ENCODE measurements at regions not wholly inside any gene's neighbourhood (a gene's known extent, or its start where the extent isn't known, plus 50 kb on each side); places are given as distances from the start of the nearest gene placed in this dataset.
"Not testable (repeated sequence)": the region's sequence is repeated elsewhere in the genome, so short reads cannot be mapped to it uniquely, and the experiment has no call there.

DNA sequence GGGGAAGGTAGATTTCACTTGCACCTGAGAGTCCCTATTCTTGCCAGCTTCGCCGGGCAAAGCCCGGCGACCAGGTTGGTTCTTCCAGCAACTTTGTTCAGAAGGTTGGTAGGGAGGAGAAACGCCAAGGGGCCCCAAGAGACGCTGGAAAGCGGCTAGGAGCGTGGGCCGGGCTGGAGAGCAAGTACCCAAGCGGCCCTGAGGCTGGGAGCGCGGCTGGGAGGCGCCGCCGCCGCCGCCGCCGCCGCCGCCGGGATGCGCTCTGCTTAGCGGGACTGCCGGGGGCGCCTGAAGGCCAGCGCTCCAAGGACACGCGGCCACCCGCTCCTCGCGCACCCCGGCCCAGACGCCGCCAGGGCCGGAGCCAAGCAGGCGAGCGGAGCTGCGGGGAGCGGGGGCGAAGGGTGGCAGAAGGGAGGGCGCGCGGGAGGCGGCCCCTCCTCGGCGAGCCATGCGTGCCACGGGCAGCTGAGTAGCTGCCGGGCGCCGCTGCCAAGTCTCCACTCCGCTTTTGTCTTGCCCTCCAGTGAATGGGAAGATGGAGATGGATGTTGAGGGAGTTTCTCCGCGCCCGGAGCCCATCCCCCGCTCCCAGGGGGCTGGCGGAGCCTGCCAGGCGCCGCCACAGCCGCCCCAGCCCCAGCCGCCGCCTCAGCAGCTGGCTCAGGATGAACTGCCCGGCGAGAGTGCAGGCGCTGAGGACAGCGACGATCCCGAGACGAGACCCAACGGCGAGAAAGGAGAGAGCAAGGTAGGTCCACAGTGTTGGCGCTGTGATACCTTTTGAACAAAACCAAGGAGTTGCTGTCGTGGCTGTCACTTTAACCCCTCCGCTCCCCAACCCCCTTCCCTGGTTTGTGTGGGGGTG lies 227.4 kb upstream of the AZI2 start:
- DNase-seq (ENCODE audit: insufficient read length, low spot score) (no peak), FAIRE-seq (no peak)

DNA sequence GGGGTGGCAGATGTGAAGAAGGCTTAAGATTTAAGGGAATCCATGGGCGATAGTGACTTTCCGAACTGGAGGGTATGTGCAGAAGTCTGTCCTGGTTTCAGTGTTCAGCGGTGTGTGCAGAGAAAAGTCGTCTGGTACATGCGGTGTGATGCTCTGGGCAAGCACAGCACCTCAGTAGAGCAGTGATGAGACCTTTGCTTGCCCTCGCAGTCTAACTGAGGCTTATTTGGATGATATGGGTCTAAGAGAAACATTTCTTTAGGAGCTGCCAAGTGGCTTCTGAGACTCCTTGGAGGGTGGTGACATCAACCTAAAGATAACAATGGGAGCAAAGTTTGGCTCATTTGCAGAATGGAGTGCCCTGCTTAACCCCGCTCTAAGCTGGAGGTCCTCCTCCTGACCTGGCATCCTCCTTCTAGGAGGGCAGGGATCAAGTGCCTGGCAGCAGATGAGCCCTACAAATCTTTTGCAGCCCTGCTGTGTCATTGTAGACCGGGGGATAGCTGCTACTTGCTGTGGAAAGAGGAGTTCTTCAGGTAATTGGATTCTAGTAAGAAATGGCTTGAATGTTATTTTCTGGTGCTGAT lies 228.1 kb upstream of the AZI2 start:
- no peak for DNase-seq (ENCODE audit: insufficient read length, low spot score)
- no peak for FAIRE-seq

DNA sequence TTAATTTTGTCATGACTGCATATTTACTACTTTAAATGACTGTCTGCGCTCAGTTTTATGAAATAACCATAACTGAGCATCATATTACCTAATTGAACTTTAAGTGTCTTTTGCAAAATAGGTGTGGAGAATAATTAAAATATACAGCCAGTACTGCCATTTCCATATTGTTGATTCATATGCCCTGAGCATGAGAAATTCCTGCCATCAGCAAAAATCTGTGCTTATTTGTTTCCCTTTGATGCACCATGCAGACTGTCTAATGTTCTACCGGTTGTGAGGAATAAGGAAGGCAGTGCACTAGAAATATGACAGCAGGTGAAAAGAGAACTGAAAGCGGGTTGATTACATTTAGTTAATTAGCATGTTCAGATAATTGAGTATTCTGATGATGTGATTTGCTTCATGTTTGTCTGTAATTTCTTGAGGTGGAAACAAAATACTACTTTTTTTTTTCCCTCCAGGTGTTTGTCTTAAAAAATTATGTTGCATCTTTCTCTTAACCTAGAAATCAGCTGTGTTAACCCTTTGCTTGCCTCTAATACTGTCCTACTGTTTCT lies 229.4 kb upstream of the AZI2 start:
- no peak for DNase-seq (ENCODE audit: insufficient read length, low spot score)
- FAIRE-seq = no peak

DNA sequence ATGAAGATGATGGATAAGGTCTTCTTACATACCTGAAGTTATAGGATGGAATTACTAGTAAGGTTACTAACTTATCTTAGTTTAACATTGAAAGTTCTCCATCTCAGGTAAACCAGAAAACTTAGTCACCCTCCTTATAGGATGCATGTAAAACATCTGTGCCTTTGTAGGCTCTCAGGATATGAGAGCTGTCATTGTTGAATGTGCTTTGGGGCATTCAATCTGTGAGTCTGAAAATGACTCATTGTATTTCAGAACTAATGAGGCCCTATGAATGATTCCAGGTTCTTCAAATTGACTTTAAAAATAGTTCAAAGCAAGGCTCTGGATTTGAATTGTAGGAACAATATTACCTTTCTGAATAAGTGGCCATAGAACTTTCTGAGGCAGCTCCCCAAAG lies 237.7 kb upstream of the AZI2 start:
- FAIRE-seq = no peak
- no peak for DNase-seq (ENCODE audit: insufficient read length, low spot score)

DNA sequence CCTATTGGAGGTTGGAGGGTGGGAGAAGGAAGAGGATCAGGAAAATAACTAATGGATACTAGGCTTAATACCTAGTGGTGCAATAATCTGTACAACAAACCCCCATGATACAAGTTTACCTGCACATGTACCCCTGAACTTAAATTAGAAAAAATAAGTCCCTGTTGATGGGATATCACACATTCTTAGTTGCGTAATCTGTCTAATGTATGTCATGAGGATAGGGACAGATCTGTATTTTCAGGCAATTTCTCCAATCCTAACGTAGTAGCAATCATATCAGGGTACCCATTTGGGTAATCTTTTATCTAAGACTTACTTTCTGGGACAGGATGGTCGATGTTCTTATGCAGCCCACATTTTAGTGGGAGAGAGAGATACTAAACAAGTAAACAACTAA lies 239.1 kb upstream of the AZI2 start:
- FAIRE-seq (no peak), DNase-seq (ENCODE audit: insufficient read length, low spot score) (no peak)

DNA sequence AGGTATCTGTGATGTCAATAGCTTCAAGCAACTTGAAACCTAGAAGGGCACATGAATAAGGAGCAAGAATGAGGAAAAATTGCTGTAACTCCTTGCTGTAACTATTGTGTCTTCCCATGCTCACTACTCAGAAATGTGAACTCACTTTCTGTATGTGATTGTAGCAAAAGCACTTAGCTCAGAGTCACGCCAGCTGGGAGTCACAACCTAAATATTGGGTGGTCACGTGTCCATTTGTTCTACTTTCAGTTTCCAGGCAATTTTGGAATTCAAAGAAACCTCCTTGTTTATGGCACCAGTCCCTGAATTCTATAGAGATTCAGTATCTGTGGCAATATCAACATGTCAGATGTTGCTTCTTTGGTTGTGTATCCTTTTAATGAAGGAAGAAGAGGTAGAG lies 241.6 kb upstream of the AZI2 start:
- DNase-seq (ENCODE audit: insufficient read length, low spot score) = no peak
- no peak for FAIRE-seq

DNA sequence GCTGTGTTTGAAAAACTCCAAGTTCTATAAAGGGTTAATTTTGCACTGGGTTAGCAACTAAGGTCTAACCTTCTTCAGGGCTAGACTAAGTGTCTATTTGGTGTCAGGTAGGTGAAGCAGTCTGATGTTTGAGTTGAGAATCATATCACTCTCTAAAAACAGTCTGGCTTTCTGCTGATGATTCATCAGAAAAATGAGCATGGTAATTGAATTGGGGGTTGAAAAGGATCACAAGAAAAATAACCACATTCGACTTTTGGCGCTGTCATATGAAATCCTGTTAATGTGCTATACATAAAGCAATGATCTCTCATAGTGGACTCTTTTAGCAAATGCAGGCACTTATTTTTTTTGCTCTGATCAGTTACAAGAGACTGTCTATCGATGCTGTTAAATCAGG lies 242.2 kb upstream of the AZI2 start:
- no peak for FAIRE-seq
- no peak for DNase-seq (ENCODE audit: insufficient read length, low spot score)

DNA sequence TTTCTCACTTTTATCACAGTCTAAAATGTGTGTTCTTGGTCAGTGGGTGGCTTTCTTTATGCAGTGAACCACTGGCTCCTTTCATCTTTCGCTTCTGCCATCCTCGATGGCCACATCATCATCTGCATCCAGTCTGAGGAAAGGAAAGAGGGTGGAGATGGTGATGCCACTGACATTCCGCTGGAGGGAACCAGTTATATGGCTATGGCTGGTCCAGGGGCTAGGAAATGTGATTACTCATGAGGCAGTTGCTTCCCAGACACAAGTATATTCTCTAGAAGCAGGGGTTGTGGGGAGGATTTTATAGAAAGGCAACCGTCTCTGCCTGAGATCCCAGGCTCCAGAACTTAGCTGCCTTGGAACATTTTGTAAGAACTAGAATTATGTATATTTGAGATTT lies 246.7 kb upstream of the AZI2 start:
- DNase-seq (ENCODE audit: insufficient read length, low spot score) = no peak
- FAIRE-seq = no peak

DNA sequence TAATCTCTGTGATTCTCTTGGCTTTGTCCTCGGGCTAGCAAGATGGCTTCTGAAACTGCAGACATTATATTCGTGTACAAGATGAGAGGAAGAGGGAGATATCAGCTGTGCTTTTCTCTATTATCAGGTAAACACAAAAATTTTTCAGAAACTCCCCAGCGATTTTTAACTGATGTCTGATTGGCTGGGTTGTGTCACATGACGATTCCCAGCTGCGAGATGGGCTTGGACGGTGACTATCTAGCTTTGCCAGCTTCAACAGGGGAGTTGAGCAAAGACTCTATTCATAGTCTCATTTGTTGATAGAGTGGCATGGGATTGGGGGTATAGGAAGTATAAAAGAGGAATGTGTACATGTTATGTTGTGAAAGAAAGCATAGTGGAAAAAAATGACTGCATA lies 248.8 kb upstream of the AZI2 start:
- no peak for DNase-seq (ENCODE audit: insufficient read length, low spot score)
- FAIRE-seq = no peak

DNA sequence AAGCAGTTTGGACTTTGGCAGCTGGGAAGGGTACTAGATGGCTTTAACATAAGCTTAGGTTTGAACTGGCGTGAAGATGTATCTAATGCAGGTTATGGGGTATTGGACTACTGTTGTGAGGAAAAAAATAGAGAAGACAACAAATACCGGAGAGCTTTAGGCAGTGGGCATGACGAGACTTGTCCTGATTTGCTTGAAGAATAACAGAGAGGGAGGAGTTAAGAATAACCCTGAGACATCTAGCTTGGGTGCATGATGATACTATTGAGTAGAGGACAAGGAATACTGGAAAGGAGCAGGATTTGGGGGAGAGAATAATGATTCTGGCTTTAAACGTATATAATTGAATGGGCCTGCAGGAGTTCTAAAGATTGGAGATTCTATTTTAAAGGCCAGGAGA lies 249.5 kb upstream of the AZI2 start:
- DNase-seq (ENCODE audit: insufficient read length, low spot score) = no peak
- FAIRE-seq = no peak

DNA sequence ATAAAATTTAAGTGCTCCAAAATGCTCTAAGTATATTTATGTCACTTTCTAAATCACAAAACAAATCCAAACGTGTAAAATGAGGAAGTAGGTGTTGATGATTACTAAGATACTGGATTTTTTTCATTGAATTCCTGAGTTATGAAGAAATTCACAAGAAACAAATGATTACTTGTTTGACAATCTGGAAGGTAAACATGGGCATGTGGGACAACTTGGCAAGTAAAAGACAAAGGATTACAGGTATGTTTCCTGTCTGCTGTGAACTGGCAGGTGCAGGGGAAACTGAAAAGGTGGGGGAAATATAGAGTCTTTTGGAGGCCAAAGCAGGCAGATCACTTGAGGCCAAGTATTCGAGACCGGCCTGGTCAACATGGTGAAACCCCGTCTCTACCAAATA lies 252.7 kb upstream of the AZI2 start:
- DNase-seq (ENCODE audit: insufficient read length, low spot score) = no peak
- FAIRE-seq = no peak

DNA sequence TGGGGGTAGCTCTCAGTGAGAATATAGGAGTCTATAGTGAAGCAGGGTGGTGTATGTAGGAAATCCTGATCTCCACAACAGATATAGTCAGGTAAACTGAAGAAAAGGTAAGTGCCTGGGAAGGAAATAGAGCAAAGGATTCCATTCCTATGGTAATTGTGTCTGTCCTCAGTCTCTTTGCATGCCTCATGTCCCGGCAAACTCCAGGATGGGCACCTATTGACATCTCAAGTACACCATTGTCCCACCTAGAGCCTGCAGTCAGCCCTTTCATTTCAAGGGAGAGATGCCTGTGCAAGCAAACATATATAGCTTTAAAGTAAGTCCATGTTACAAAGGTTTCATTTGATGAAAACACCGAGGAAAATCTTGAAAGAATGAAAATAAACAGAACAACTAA lies 257.7 kb upstream of the AZI2 start:
- FAIRE-seq (no peak), DNase-seq (ENCODE audit: insufficient read length, low spot score) (no peak)

DNA sequence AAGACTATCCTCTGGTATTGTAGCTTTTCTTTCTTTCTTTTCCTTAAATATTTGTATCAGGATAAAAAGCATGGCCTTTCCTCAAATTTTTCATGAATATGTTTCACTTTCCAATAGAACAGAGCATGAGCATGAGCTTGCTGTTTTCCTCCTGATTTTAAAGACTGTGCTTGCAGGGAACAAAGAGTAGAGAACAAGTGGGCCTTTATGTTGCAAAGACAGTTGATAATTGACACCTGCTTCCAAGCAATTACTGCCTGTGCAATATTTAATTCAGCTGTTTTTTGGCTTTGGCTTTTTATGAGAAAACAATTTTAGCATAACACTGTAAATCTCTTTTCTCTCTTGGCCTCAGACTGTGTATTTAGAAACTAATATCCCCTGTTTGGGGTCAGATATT lies 263.6 kb upstream of the AZI2 start:
- FAIRE-seq (no peak), DNase-seq (ENCODE audit: insufficient read length, low spot score) (no peak)

DNA sequence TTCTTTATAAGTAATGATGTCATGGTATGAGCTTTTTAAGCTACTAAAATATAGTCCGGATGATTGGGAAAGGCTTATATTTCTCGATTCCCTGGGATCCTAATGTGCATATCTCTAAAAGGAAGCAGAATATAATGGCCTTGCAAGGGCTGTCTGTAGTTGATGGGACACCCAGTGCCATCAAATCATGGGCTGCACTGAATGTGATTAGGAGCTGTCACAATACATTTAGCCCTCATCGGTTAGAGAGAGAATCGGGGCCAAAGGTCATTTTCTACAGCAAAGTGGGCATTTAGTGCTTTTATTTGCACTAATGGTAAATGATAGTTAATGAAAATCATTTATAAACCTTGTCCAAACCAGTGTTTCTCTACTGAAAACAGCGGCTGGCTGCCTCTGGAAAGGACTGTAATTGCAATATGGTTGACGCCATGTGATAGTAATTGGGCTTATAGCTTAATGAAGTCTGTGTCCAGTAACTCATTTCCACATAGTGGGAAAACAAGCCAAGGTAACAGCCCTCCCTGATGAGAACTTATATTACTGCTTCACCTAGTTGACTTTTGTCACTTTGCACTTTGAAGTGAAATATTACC lies 265.0 kb upstream of the AZI2 start:
- FAIRE-seq = no peak

DNA sequence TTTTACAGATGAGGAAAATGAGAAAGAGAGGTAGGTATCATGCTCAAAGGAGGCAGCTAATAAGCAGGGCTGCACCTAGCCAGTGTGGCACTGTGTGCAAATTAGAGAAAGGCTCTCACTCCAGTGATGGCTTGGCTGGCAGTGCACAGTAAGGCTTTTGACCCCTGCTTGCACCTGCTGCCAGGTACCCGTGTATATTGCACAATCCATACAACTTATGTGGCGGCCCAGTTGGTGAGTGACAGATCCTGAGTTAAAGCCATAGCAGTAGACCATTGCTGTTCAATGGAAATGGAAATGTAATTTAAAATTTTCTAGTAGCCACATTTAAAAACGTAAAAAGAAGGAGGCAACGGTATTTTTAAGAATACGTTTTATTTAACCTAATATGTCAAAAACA lies 266.4 kb upstream of the AZI2 start:
- FAIRE-seq (no peak), DNase-seq (ENCODE audit: insufficient read length, low spot score) (no peak)

More for the DNA sequence above, 265.0 kb upstream of the AZI2 start:
- DNase-seq (ENCODE audit: insufficient read length, low spot score) = no peak

DNA sequence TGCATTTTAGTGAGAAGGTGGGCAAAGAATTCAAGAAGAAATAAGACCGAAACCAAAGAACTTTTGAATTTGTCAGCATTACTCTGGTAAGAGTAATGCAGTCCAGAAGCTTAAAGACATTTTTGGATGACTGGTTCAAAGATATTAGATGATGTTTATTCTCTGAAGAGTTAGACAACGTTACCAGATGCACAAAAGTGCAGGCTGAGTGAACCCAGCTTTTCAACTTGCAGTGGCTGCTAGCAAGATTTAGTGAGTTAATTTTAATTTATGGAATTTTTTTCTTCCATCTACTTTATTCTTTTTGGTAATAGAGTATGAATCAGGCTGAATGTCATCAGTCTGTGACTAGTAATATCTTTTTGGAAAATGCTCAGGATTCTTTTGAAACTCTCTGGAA lies 267.3 kb upstream of the AZI2 start:
- DNase-seq (ENCODE audit: insufficient read length, low spot score) (no peak), FAIRE-seq (no peak)

DNA sequence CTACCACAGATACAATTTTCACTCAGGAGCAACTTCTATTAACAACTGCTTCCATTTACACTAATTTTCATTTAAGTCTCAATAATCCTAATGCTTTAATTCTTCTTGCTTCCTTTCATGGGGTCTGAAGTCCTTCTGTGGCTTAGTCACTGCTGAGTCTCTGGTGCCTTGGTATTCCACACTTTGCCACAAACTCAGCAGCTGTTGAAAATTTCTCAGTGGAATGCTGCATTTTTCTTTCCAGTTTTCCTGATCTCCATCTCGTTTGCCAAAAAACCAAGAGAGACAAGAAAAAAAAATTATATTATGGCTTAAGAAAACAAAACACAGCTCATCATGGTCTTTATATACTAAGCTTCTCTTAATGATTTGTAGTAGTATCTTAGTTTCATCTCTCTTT lies 269.2 kb upstream of the AZI2 start:
- DNase-seq (ENCODE audit: insufficient read length, low spot score) (no peak), FAIRE-seq (no peak)

DNA sequence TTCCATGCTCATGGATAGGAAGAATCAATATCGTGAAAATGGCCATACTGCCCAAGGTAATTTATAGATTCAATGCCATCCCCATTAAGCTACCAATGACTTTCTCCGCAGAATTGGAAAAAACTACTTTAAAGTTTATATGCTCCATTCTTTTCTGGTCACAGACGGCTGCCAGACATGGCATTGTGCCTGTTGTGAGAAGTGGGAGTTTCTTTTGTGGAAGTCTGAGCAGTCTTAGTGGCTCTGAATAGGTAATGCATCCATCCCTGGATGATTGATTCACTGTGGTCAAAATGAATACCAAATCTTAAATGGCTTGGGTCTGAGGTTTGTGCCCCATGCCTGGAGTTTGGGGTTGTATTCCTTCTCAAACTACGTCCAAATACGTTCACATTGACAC lies 274.5 kb upstream of the AZI2 start:
- FAIRE-seq = no peak
- no peak for DNase-seq (ENCODE audit: insufficient read length, low spot score)

DNA sequence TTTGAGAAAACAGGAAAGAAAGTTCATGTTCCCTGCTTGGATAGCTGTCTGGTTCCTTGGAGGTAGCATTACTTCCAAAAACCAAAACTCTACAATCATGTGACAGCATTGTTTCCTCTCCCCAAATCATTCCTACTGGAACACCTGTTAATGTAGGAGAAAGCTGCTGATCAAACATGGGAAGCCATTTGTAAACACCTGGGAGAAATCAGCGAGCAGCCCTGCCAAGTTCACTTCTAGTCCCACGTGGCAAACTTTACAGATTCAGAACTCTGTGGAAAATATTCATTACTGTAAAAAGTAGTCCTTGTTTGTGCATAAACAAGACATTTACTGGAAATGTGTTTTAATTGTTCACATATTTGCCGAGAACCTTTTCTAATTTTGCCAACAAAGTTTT lies 275.5 kb upstream of the AZI2 start:
- DNase-seq (ENCODE audit: insufficient read length, low spot score) = no peak
- FAIRE-seq = no peak

DNA sequence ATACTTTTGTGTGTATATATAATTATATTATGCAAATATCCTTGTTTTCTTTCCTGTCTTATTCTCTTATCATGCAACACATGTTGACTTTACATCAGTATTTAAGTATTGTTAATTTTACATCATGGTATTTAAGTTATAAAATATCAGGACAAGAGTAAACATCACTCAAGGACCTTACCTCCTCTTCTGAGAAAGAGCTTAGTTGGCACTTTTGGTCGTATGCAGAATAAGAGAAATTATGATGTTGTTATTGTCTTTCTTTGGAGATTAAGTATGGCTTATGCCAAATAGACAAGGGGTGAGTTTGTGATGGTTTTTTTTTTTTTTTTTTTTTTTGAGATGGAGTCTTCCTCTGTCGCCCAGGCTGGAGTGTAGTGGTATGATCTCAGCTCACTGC lies 279.2 kb upstream of the AZI2 start:
- DNase-seq (ENCODE audit: insufficient read length, low spot score); FAIRE-seq: not testable (repeated sequence)

DNA sequence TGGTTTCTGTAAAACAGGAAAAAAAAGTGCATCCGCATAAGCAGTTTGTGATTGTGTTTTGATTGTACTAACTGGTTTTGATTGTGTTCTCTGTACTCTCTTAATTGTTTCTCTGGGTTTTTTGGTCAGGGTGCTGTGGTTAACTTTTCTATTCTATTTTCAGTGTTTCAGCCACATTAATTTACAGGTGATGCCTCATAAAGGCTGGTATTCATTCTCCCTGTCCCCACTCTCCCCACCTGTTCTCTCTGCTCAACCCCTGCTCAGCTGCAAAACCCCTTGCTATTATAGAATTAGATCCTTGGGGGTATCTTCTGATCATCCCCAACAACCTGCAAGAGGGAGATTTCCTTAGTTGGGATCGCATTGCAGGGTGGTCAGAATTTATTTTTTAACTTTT lies 285.4 kb upstream of the AZI2 start:
- DNase-seq (ENCODE audit: insufficient read length, low spot score) = no peak
- no peak for FAIRE-seq

DNA sequence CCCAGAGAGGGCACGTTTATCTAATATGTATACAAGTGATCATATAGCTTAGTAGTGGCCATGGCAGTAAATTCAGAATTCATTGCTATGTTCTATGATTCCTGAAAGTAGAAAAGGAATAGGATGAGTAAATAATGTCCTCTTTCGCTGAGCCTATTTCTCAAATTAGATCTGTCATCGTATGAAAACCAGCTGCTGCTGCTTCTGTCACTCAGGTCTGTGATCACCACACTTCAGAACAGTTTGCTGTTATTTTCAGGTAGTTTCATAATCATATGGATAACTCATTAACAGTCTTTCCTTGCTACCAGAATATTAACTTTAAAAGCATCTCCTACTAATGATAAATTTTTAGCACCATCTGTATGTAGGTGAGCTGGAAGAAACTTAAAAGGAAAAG lies 289.1 kb upstream of the AZI2 start:
- no peak for DNase-seq (ENCODE audit: insufficient read length, low spot score)
- FAIRE-seq = no peak
